ENCODE measurements at regions not wholly inside any gene's neighbourhood (a gene's known extent, or its start where the extent isn't known, plus 50 kb on each side); places are given as distances from the start of the nearest gene placed in this dataset.

DNA sequence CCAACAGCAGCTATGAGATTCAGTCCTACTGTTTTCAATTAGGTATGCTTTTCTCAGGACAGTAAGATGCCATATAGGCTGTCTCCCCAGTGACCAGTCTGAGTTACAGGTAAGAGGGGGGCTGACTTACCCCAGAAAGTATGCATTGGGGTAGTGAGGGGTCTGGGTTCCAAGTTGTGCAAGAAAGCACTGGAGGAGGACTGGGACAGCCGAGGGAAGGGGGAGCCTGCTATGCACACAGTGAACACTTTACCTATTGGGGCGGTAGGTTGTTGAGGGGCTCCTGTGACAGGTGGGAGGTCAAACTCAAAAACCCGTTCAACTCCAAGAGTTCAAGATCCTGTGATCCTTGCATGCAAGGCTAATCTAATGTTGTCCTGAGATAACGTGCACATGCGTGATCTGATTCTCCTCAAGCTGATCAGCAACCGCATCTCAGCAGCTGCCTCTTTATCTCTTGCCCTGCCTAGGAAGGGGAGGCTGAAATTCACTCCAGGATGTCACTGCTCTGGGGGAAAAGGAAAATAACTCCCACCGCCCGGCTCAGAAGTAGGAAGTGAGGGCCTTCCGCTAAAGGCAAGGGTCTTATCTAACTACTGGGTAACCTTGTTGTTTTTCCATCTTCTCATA, 108.8 kb upstream of the KIT start:
- Histone ChIP-seq H3K36me3 (ENCODE audit: control insufficient read depth, insufficient read depth, low read length) (no peaks in the 10 kb centered on the region), H3K4me3 (replicated peaks; ENCODE audit: low read depth, low read length) (no peak overlapping the region), H3K27me3 (replicated peaks; ENCODE audit: control insufficient read depth, insufficient read depth, low read length) (no peaks in the 10 kb centered on the region)
- TF ChIP-seq, protein P1, sequence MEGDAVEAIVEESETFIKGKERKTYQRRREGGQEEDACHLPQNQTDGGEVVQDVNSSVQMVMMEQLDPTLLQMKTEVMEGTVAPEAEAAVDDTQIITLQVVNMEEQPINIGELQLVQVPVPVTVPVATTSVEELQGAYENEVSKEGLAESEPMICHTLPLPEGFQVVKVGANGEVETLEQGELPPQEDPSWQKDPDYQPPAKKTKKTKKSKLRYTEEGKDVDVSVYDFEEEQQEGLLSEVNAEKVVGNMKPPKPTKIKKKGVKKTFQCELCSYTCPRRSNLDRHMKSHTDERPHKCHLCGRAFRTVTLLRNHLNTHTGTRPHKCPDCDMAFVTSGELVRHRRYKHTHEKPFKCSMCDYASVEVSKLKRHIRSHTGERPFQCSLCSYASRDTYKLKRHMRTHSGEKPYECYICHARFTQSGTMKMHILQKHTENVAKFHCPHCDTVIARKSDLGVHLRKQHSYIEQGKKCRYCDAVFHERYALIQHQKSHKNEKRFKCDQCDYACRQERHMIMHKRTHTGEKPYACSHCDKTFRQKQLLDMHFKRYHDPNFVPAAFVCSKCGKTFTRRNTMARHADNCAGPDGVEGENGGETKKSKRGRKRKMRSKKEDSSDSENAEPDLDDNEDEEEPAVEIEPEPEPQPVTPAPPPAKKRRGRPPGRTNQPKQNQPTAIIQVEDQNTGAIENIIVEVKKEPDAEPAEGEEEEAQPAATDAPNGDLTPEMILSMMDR (IDR thresholded peaks at IDR 0.05; ENCODE audit: insufficient read depth, low read length, poor library complexity, severe bottlenecking) = no peak
- no peak for DNase-seq (ENCODE audit: extremely low read depth, insufficient read length)

DNA sequence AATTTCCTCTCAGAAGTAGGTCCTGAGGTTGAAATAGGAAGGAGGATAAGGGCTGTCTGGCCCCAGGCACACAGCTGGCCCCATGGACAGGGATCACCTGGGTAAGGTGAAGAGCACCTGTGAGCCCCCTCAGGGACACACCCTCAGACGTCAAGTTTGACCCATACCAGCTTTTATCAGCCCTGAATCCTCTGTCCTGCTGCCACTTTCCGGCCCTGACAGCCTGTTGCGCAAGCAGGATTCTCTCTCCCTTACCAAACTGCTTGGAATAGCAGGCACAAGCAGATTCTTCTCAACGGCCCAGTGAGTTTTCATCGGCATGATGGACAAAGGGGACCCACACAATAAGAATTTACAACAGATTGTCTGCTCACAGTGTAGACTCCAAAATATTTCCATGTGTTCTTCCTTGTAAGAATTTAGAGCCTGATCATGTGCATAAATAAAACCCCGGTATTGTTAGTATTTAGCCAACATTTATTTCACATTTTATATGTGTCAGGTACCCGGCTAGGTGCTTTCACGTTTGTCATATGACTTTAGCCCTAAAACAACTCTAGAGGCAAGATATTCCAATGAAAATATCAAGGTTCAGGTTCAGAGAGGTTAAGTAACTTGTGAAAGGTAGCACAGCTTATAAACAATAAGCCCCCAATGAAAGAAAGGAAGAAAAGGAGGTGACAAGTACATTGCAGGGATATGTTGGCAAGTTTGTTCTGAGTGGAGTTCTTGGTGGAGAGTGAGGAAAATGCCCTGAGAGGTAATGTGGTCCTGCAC, 107.2 kb upstream of the KIT start:
- Histone ChIP-seq H3K27me3 (replicated peaks; ENCODE audit: control insufficient read depth, insufficient read depth, low read length) (no peaks in the 10 kb centered on the region), H3K4me3 (replicated peaks; ENCODE audit: low read depth, low read length) (no peak overlapping the region)
- DNase-seq (ENCODE audit: extremely low read depth, insufficient read length) = no peak

DNA sequence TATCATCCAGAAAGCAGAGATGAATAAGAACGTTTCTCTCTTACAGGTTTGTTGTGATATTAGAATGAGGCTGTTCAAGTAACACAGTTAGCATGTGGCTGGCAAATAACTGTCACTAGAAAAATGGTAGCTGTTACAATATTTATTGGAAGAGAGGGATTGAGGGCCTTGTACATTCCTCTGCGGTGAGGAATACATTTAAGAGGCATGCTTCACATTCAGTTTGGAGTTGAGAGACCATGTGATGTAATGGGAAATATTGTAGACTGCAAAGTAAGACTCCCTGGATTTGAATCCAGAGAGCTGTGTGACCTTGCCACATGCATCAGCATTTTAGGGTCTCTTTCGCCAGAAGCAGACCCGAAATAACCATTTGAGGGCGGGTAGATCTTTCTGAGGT, 104.8 kb upstream of the KIT start:
- Histone ChIP-seq H3K36me3 (ENCODE audit: control insufficient read depth, insufficient read depth, low read length) (no peaks in the 10 kb centered on the region), H3K4me3 (replicated peaks; ENCODE audit: low read depth, low read length) (no peak overlapping the region), H3K27me3 (replicated peaks; ENCODE audit: control insufficient read depth, insufficient read depth, low read length) (no peaks in the 10 kb centered on the region)
- TF ChIP-seq, protein P1 (IDR thresholded peaks at IDR 0.05; ENCODE audit: insufficient read depth, low read length, poor library complexity, severe bottlenecking) = no peak
- no peak for DNase-seq (ENCODE audit: extremely low read depth, insufficient read length)

More for the DNA sequence above, 107.2 kb upstream of the KIT start:
- TF ChIP-seq, protein P1 (IDR thresholded peaks at IDR 0.05; ENCODE audit: insufficient read depth, low read length, poor library complexity, severe bottlenecking) = no peak
- H3K36me3 ChIP-seq (ENCODE audit: control insufficient read depth, insufficient read depth, low read length) = no peaks in the 10 kb centered on the region

DNA sequence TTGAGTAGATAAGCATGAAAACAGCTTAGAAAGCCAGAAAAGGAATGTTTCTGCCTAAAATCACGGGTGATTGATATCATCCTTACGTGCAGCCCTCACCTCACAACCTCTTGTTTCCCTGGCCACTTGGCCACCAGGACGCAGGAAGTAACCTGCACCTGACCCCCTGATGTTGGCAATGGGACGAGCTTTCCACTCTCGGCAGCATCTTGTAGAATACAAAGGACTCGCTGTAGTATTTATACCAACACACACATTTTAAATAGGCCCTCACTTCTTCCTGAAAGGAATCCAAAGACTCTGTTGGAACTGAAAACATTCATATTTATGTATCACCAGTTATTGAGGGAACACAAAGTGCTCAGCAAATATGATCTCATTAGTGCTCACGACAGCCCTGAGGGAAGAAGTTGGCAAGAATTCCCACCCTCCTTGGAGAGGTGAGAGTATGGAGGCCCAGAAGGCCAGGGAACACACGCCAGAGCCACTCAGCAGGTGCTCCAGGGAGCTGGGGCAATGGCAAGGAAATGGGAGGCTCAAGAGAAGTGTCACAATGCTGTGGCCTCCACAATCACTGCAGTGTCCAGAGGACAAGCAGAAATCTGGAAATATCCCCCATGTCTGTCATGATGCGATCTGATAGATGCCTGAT, 103.3 kb upstream of the KIT start:
- Histone ChIP-seq H3K27me3 (replicated peaks; ENCODE audit: control insufficient read depth, insufficient read depth, low read length) (no peaks in the 10 kb centered on the region), H3K36me3 (ENCODE audit: control insufficient read depth, insufficient read depth, low read length) (no peaks in the 10 kb centered on the region), H3K4me3 (replicated peaks; ENCODE audit: low read depth, low read length) (no peak overlapping the region)
- TF ChIP-seq, protein P1 (IDR thresholded peaks at IDR 0.05; ENCODE audit: insufficient read depth, low read length, poor library complexity, severe bottlenecking) = no peak
- no peak for DNase-seq (ENCODE audit: extremely low read depth, insufficient read length)

DNA sequence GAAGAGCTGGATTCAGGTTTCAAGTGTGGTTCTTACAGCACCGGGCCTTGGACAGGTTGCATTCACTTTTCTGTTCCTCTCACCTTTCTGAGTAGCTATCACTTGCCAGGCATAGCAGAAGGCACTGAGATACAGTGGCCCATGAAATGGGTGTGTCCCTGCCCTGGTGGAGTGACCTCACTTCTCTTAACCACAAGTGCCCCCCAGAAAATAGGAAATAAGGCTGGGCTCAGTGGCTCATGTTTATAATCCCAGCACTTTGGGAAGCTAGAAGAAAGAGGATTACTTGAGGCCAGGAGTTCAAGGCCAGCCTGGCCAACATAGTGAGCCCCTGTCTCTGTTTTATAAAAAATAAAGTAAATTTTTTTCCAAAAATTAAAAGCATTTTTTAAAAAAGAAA, 101.7 kb upstream of the KIT start:
- Histone ChIP-seq H3K36me3 (ENCODE audit: control insufficient read depth, insufficient read depth, low read length) (no peaks in the 10 kb centered on the region), H3K4me3 (replicated peaks; ENCODE audit: low read depth, low read length) (no peak overlapping the region), H3K27me3 (replicated peaks; ENCODE audit: control insufficient read depth, insufficient read depth, low read length) (no peaks in the 10 kb centered on the region)
- DNase-seq (ENCODE audit: extremely low read depth, insufficient read length) = no peak
- TF ChIP-seq, protein P1 (IDR thresholded peaks at IDR 0.05; ENCODE audit: insufficient read depth, low read length, poor library complexity, severe bottlenecking) = no peak

Data from GM06990 (cell line).